GM18511 (cell line): ENCODE measurements at regions not wholly inside any gene's neighbourhood (a gene's known extent, or its start where the extent isn't known, plus 50 kb on each side); places are given as distances from the start of the nearest gene placed in this dataset.

Experiments used
- ATAC-seq: cut with Tn5 transposase; IDR thresholded peaks from one replicate; pipeline ENCODE4 v1.9.1; 2021; ENCODE audit warnings: mild to moderate bottlenecking, moderate library complexity; ENCODE audit not compliant: unreplicated experiment

GRCh38 chr5:18095061-18095460 lies 460.8 kb downstream of the TAF11L14 start:
- ATAC-seq = no peak

DNA sequence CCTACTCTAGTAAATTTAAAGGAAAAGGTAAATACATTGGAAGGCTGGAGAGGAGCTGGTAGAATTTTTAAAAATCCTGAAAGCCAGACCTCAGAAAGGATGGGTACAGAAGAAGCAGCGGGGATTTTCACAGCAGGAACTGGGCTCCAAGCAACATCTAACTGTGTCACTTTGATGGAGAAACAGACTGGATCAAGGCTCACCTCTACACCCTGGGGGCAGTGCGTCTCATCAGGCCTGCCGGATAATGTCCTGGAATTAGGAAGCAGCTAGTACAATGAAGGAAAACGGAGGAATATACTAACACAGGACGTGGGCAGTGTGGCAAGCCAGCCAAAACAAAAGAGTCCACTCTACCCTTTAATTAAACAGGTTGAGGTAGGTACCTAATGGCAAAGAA lies 463.6 kb downstream of the TAF11L14 start:
- no peak for ATAC-seq

- ATAC-seq = no peak
These were observed 464.4 kb downstream of the TAF11L14 start for GRCh38 chr5:18098691-18099090.

DNA sequence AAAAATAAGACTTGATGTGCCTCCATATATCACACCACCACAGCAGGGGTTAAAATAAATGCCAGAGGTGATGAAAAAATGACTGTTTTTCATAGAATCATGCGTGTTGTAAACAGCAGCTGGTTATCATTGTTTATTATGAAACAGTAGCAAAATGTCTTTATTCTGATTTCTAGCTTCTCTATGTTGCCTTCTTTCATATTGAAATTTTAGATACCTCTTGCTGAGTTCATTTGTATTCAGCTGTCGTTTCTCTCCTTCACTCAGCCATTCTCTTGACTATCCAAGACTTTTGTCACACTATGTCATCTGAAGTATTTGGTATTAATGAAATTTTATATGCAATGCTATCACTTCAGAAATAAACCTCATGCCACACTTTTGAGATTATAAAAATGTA lies 465.0 kb downstream of the TAF11L14 start:
- ATAC-seq = no peak

- ATAC-seq = no peak
These were observed 467.3 kb downstream of the TAF11L14 start for GRCh38 chr5:18101532-18101931.

DNA sequence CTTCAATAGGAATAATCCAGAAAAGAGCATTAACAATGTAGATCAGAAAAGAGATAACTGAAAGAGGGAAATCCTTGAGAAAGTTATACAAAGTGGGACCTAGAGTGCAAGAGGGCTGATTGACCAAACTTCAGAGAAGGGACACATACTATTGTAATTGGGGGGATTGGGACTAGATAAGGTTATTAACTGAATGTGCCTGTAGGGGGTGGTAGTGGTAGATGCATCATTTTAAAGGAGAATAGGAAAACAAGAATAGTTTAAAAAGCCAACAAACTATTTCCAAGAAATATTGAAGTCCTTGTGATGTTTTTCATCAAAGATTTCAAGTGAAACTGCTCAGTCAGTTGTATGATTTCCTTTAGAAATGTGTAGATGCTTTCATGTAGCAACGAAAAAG lies 468.5 kb downstream of the TAF11L14 start:
- no peak for ATAC-seq

DNA sequence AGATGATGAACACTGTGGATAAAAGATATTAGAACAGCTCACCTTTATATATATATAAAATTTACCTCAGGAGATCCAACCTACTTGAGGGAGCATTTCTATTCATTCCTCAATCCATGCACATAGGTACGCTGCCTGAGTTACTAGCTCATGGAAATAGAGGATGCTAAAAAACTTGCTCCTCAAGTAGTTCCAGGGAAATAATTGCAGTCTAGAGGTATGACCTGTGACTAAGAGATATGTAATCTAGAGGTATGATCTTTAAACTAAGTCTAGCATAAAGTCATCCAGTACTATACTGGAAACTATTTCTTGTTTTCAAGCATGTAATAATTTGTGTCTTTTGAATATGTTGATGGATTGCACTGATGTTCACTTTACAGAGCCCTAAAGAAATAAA lies 471.2 kb downstream of the TAF11L14 start:
- no peak for ATAC-seq

DNA sequence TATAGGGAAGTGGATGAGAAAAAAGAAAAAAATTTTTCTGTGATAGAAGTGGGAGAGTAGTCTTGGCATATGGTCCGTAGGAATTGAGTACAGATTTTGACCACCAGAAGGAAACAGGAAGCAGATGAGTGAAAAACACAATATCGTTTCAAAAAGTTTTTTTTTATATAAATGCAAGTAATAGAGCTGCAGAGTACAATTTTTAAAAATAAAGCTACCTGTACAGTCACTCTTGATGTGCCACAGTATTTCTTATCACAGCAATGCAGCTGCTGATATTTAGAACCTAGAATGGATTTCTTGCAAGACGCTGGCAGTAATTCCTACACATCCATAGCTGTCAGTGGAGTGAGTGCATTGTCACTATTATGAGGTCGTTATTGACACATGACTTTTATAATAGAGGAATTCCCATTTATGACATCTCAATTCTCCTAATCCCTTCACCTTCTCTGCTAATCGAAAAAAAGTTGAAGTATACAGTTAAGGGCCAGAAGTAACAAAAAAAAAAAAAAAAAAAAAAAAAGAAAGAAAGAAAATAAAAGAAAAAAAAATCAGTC lies 477.7 kb downstream of the TAF11L14 start:
- no peak for ATAC-seq

DNA sequence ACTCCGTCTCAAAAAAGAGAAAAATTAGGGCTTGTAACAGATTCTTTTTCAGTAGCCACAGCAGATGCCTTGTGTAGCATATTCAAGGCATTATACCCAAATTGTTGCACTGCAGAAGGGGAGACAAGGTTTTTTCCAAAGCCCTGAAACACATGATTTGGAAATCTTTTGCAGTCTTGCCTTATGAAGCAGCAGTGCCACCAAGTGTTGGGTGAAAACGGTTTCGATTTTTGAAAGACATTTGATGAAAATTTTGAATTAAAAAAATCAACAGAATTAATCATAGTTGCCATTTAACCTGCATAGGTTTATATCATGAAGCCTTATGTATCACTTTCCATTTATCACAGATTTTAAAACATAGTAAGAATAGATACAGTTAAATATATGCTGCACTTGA lies 479.5 kb downstream of the TAF11L14 start:
- no peak for ATAC-seq

- ATAC-seq = no peak
These were observed 480.0 kb downstream of the TAF11L14 start for GRCh38 chr5:18114151-18114757.

- no peak for ATAC-seq
These were observed 483.7 kb downstream of the TAF11L14 start for GRCh38 chr5:18117968-18118367.

GRCh38 chr5:18119156-18119785 lies 485.0 kb downstream of the TAF11L14 start:
- ATAC-seq = no peak

DNA sequence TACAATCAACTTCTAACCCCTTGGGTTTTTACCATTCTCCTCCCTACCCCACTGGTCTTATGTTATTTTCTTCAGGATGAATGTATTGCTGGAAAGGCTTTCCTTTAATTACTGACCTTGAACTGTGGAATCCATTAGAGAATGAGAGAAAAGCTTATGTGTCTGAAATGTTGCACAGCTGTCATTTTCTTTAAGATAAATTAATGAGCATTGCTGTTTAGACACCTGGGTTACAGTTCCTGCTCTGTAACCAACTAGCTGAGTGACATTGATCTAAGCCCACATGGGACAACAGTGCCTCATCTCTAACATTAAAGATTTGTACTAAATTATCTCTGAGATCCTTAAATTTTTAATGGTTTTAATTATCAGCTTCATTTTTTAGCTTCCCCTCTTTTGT lies 507.0 kb downstream of the TAF11L14 start:
- ATAC-seq = no peak

- no peak for ATAC-seq
These were observed 508.6 kb downstream of the TAF11L14 start for GRCh38 chr5:18142831-18143230.

GRCh38 chr5:18152671-18153070 lies 518.4 kb downstream of the TAF11L14 start:
- ATAC-seq = no peak

DNA sequence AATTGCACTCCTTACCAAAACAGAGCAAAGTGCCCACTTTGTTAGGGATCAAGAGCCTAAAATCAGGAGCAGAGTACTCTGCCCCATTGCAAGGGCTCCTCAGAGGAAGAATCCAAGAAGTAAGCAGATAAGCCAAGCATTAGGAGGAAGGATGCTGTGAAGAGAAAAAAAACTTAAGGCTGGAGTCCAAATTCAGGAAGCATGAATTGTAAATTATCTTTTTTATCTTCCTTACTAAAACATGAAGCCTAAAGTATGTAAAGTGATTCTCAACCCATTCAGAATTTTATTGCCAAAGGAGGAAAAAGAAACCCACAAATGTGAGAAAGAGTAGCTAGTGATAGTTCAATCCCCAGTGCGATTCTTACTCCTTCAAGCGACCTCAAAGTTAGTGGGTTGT lies 523.9 kb downstream of the TAF11L14 start:
- no peak for ATAC-seq

DNA sequence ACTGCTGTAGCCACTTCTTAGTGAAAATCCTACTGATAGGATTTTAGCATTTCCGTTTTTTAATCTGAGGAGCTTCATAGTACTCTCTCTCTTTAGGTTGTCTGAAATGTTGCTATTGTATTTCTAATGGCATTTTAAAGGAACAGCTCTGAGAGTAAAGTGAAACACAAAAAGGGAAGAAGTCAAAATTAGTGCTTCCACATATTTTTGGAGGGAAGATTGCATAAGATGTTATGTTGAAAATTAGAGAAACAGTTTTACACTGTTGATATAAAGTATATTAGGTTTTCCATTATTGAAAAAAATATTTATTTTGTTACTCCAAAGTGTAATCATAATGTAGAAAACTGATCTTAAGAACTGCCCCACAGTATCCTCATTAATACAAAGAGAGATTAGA lies 525.1 kb downstream of the TAF11L14 start:
- no peak for ATAC-seq

DNA sequence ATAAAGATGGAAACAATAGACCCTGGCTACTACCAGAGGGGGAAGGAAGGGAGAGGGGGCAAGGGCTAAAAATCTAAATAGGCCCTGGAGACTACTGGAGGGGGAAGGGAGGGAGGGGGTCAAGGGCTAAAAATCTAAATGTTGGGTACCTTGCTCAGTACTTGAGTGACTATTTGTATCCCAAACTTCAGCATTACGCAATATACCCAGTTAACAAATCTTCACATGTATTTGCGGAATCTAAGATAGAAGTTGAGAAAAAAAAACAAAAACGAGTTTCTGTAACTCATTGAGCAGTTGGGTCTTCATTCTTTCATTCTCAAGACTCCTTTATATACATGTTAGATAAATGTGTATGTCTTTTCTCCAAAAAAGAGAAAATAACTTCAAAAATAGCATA lies 537.4 kb downstream of the TAF11L14 start:
- ATAC-seq = no peak

- no peak for ATAC-seq
These were observed 545.3 kb downstream of the TAF11L14 start for GRCh38 chr5:18179579-18179978.

GRCh38 chr5:18181575-18181974 lies 547.3 kb downstream of the TAF11L14 start:
- ATAC-seq = no peak

GRCh38 chr5:18195910-18196309 lies 561.6 kb downstream of the TAF11L14 start:
- no peak for ATAC-seq

GRCh38 chr5:18197734-18198133 lies 563.5 kb downstream of the TAF11L14 start:
- no peak for ATAC-seq

DNA sequence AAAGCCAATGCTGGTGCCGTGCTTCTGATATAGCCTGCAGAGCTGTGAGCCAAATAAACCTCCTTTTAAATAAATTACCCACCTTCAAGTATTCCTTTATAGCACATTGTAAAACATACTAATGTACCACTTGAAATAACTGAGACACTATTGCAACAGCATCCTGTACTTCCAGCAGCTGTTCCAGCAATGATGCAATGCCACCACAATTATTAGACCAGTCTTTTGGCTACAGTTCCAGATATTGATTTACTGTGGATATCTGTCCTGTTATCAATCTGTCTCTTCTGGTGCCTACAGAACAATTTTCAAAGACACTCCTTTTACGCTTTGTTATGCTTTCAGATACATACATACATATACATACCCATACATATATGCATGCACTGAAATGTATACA lies 567.9 kb downstream of the TAF11L14 start:
- no peak for ATAC-seq
